Ectodermal cell (in vitro differentiated cells): ENCODE measurements at regions not wholly inside any gene's neighbourhood (a gene's known extent, or its start where the extent isn't known, plus 50 kb on each side); places are given as distances from the start of the nearest gene placed in this dataset.

Source experiments
- H3K27ac ChIP-seq: 2 replicates; pipeline ENCODE4 v1.7.0; 2013; ENCODE audit warnings: mild to moderate bottlenecking, low read depth, low read length; ENCODE audit not compliant: insufficient read depth, poor library complexity, severe bottlenecking
- H3K27me3 ChIP-seq: 2 replicates; pipeline ENCODE4 v1.7.0; 2013; ENCODE audit warnings: mild to moderate bottlenecking, low read length; ENCODE audit not compliant: insufficient read depth, control insufficient read depth, poor library complexity, severe bottlenecking
- H3K36me3 ChIP-seq: one replicate; pipeline ENCODE4 v1.7.0; 2013; ENCODE audit warnings: low read length; ENCODE audit not compliant: control insufficient read depth, insufficient read depth
- H3K4me1 ChIP-seq: one replicate; pipeline ENCODE4 v1.7.0; 2013; ENCODE audit warnings: low read length; ENCODE audit not compliant: control insufficient read depth, insufficient read depth
- H3K4me3 ChIP-seq: 2 replicates; pipeline ENCODE4 v1.7.0; 2013; ENCODE audit warnings: low read depth, low read length, control low read depth; ENCODE audit not compliant: insufficient read depth
- H3K9me3 ChIP-seq: 2 replicates; pipeline ENCODE4 v1.7.0; 2013; ENCODE audit warnings: mild to moderate bottlenecking, low read length, moderate library complexity; ENCODE audit not compliant: control insufficient read depth
- WGBS, 2 experiments: methylation state at CpG; one replicate each; pipeline ENCODE4 v1.1.7; 2013; ENCODE audit warnings: missing lambda C conversion rate in 2 of 2; 5-methylcytosine and 5-hydroxymethylcytosine counted together

- no peaks in the 10 kb centered on the region for H3K4me1 ChIP-seq
- H3K27ac ChIP-seq = no peak overlapping the region
- no peaks in the 10 kb centered on the region for H3K9me3 ChIP-seq
- H3K4me3 ChIP-seq = no peak overlapping the region
- 89 to 90% methylated on average over 2 of the region's 3 CpGs for WGBS, 2 experiments
- no peaks in the 10 kb centered on the region for H3K27me3 ChIP-seq
- no peaks in the 10 kb centered on the region for H3K36me3 ChIP-seq
Observed at GRCh38 chr15:66938114-66938830, 127.1 kb upstream of the SMAD3 start.

- Histone ChIP-seq H3K27me3 (no peaks in the 10 kb centered on the region), H3K27ac (no peak overlapping the region), H3K4me1 (no peaks in the 10 kb centered on the region), H3K36me3 (no peaks in the 10 kb centered on the region), H3K9me3 (no peaks in the 10 kb centered on the region), H3K4me3 (no peak overlapping the region)
- WGBS, 2 experiments = 93 to 98% methylated on average over 3 of the region's 3 CpGs
Observed at GRCh38 chr15:66939016-66939415, 126.4 kb upstream of the SMAD3 start.

GRCh38 chr15:66939451-66940023 lies 125.9 kb upstream of the SMAD3 start:
- Histone ChIP-seq H3K4me3 (no peak overlapping the region), H3K27me3 (no peaks in the 10 kb centered on the region), H3K4me1 (no peaks in the 10 kb centered on the region), H3K27ac (no peak overlapping the region), H3K36me3 (no peaks in the 10 kb centered on the region), H3K9me3 (no peaks in the 10 kb centered on the region)
- WGBS, 2 experiments = 90 to 94% methylated on average over 8 of the region's 8 CpGs

- H3K4me1 ChIP-seq = no peaks in the 10 kb centered on the region
- no peaks in the 10 kb centered on the region for H3K27me3 ChIP-seq
- H3K9me3 ChIP-seq = no peaks in the 10 kb centered on the region
- H3K36me3 ChIP-seq = no peaks in the 10 kb centered on the region
- WGBS, 2 experiments = 83 to 90% methylated on average over 2 of the region's 2 CpGs
- H3K4me3 ChIP-seq = no peak overlapping the region
- no peak overlapping the region for H3K27ac ChIP-seq
Observed at GRCh38 chr15:66940368-66940767, 125.0 kb upstream of the SMAD3 start.

- Histone ChIP-seq H3K4me3 (no peak overlapping the region), H3K36me3 (no peaks in the 10 kb centered on the region), H3K9me3 (no peaks in the 10 kb centered on the region), H3K27me3 (no peaks in the 10 kb centered on the region), H3K27ac (no peak overlapping the region), H3K4me1 (no peaks in the 10 kb centered on the region)
- WGBS, 2 experiments = 94% methylated on average over 16 of the region's 16 CpGs
Observed at GRCh38 chr15:66941108-66941711, 124.2 kb upstream of the SMAD3 start.

GRCh38 chr15:66941791-66942190 lies 123.6 kb upstream of the SMAD3 start:
- no peaks in the 10 kb centered on the region for H3K36me3 ChIP-seq
- WGBS, 2 experiments = 94 to 95% methylated on average over 3 of the region's 3 CpGs

GRCh38 chr15:66942649-66943390 lies 122.6 kb upstream of the SMAD3 start:
- 84 to 87% methylated on average over 11 of the region's 11 CpGs for WGBS, 2 experiments
- Histone ChIP-seq H3K36me3 (no peaks in the 10 kb centered on the region), H3K27me3 (no peaks in the 10 kb centered on the region), H3K27ac (no peak overlapping the region), H3K4me3 (no peak overlapping the region), H3K9me3 (no peaks in the 10 kb centered on the region), H3K4me1 (no peaks in the 10 kb centered on the region)

More at GRCh38 chr15:66941791-66942190, 123.6 kb upstream of the SMAD3 start:
- no peaks in the 10 kb centered on the region for H3K9me3 ChIP-seq
- no peak overlapping the region for H3K27ac ChIP-seq
- H3K4me3 ChIP-seq = no peak overlapping the region
- no peaks in the 10 kb centered on the region for H3K27me3 ChIP-seq
- no peaks in the 10 kb centered on the region for H3K4me1 ChIP-seq

- 85 to 88% methylated on average over 10 of the region's 10 CpGs for WGBS, 2 experiments
- Histone ChIP-seq H3K36me3 (no peaks in the 10 kb centered on the region), H3K4me3 (no peak overlapping the region), H3K27ac (no peak overlapping the region), H3K27me3 (no peaks in the 10 kb centered on the region), H3K9me3 (no peaks in the 10 kb centered on the region), H3K4me1 (no peaks in the 10 kb centered on the region)
Observed at GRCh38 chr15:66943456-66944095, 121.8 kb upstream of the SMAD3 start.

GRCh38 chr15:66944121-66944520 lies 121.3 kb upstream of the SMAD3 start:
- 92 to 93% methylated on average over 14 of the region's 14 CpGs for WGBS, 2 experiments
- H3K9me3 ChIP-seq = no peaks in the 10 kb centered on the region
- H3K4me3 ChIP-seq = no peak overlapping the region
- no peak overlapping the region for H3K27ac ChIP-seq
- no peaks in the 10 kb centered on the region for H3K27me3 ChIP-seq
- no peaks in the 10 kb centered on the region for H3K4me1 ChIP-seq
- H3K36me3 ChIP-seq = no peaks in the 10 kb centered on the region

- H3K9me3 ChIP-seq = no peaks in the 10 kb centered on the region
- no peaks in the 10 kb centered on the region for H3K4me1 ChIP-seq
- H3K36me3 ChIP-seq = no peaks in the 10 kb centered on the region
- no peak overlapping the region for H3K27ac ChIP-seq
- H3K4me3 ChIP-seq = no peak overlapping the region
- H3K27me3 ChIP-seq = no peaks in the 10 kb centered on the region
- 89 to 96% methylated on average over 3 of the region's 3 CpGs for WGBS, 2 experiments
Observed at GRCh38 chr15:66945286-66945685, 120.1 kb upstream of the SMAD3 start.
